Renal cortical epithelial cell (primary cell): ENCODE measurements at regions not wholly inside any gene's neighbourhood (a gene's known extent, or its start where the extent isn't known, plus 50 kb on each side); places are given as distances from the start of the nearest gene placed in this dataset.
"Not testable (repeated sequence)": the region's sequence is repeated elsewhere in the genome, so short reads cannot be mapped to it uniquely, and the experiment has no call there.

ENCODE experiments used
- DNase-seq: peaks from one replicate; pipeline ENCODE4 v3.0.0-alpha.2; 2011; ENCODE audit warnings: low read depth

GRCh38 chr6:84635081-84635761 lies 129.2 kb downstream of the TBX18 start:
- peak; percentile 74 for DNase-seq

- DNase-seq, result no peak
Measured at GRCh38 chr6:84633771-84634170, 130.6 kb downstream of the TBX18 start.

- not testable (repeated sequence) for DNase-seq
Measured at GRCh38 chr6:84626527-84626926, 137.9 kb downstream of the TBX18 start.

- no peak for DNase-seq
Measured at GRCh38 chr6:84625506-84625905, 138.9 kb downstream of the TBX18 start.

- DNase-seq, result peak; percentile 95
Measured at GRCh38 chr6:84623956-84624680, 140.3 kb downstream of the TBX18 start.

- DNase-seq, result peak; percentile 87
Measured at GRCh38 chr6:84618836-84619235, 145.6 kb downstream of the TBX18 start.

GRCh38 chr6:84618046-84618752 lies 146.2 kb downstream of the TBX18 start:
- peak; percentile 64 for DNase-seq

- DNase-seq, result no peak
Measured at GRCh38 chr6:84615987-84616386, 148.4 kb downstream of the TBX18 start.

- no peak for DNase-seq
Measured at GRCh38 chr6:84615113-84615850, 149.1 kb downstream of the TBX18 start.

GRCh38 chr6:84606860-84607259 lies 157.5 kb downstream of the TBX18 start:
- no peak for DNase-seq

GRCh38 chr6:84605298-84605697 lies 159.1 kb downstream of the TBX18 start:
- no peak for DNase-seq

- DNase-seq, result no peak
Measured at GRCh38 chr6:84601366-84601765, 163.0 kb downstream of the TBX18 start.

GRCh38 chr6:84599991-84600390 lies 164.4 kb downstream of the TBX18 start:
- no peak for DNase-seq

- no peak for DNase-seq
Measured at GRCh38 chr6:84597238-84597875, 167.0 kb downstream of the TBX18 start.

GRCh38 chr6:84596488-84596887 lies 167.9 kb downstream of the TBX18 start:
- no peak for DNase-seq

- no peak for DNase-seq
Measured at GRCh38 chr6:84588697-84589080, 175.7 kb downstream of the TBX18 start.

GRCh38 chr6:84587994-84588696 lies 176.3 kb downstream of the TBX18 start:
- not testable (repeated sequence) for DNase-seq

- not testable (repeated sequence) for DNase-seq
Measured at GRCh38 chr6:84587202-84587940, 177.0 kb downstream of the TBX18 start.

GRCh38 chr6:84583784-84584183 lies 180.6 kb downstream of the TBX18 start:
- DNase-seq, result peak; percentile 96

GRCh38 chr6:84582997-84583396 lies 181.4 kb downstream of the TBX18 start:
- DNase-seq, result peak; percentile 37
